ENCODE measurements at regions not wholly inside any gene's neighbourhood (a gene's known extent, or its start where the extent isn't known, plus 50 kb on each side); places are given as distances from the start of the nearest gene placed in this dataset.

- in situ Hi-C loops (cut with HindIII; ENCODE audit: low pct_unique_long_range_greater_than_20kb, low sequenced_read_pairs), result no loop called here
- DNase-seq (ENCODE audit: low read depth), result no peak
These were observed 326.1 kb downstream of the TDRD15 start for GRCh38 chr2:21449881-21450280.

GRCh38 chr2:21451403-21451802 lies 327.6 kb downstream of the TDRD15 start:
- in situ Hi-C loops (cut with HindIII; ENCODE audit: low pct_unique_long_range_greater_than_20kb, low sequenced_read_pairs), result no loop called here
- no peak for DNase-seq (ENCODE audit: low read depth)

GRCh38 chr2:21452263-21452662 lies 328.5 kb downstream of the TDRD15 start:
- DNase-seq (ENCODE audit: low read depth), result no peak
- in situ Hi-C loops (cut with HindIII; ENCODE audit: low pct_unique_long_range_greater_than_20kb, low sequenced_read_pairs), result no loop called here

GRCh38 chr2:21452678-21453077 lies 328.9 kb downstream of the TDRD15 start:
- DNase-seq (ENCODE audit: low read depth), result no peak
- in situ Hi-C loops (cut with HindIII; ENCODE audit: low pct_unique_long_range_greater_than_20kb, low sequenced_read_pairs), result no loop called here

GRCh38 chr2:21453723-21454450 lies 330.1 kb downstream of the TDRD15 start:
- no peak for DNase-seq (ENCODE audit: low read depth)
- in situ Hi-C loops (cut with HindIII; ENCODE audit: low pct_unique_long_range_greater_than_20kb, low sequenced_read_pairs), result no loop called here

GRCh38 chr2:21454839-21455238 lies 331.1 kb downstream of the TDRD15 start:
- DNase-seq (ENCODE audit: low read depth), result no peak
- in situ Hi-C loops (cut with HindIII; ENCODE audit: low pct_unique_long_range_greater_than_20kb, low sequenced_read_pairs), result no loop called here

- in situ Hi-C loops (cut with HindIII; ENCODE audit: low pct_unique_long_range_greater_than_20kb, low sequenced_read_pairs), result no loop called here
- DNase-seq (ENCODE audit: low read depth), result no peak
These were observed 338.0 kb downstream of the TDRD15 start for GRCh38 chr2:21461754-21462240.

- no peak for DNase-seq (ENCODE audit: low read depth)
- in situ Hi-C loops (cut with HindIII; ENCODE audit: low pct_unique_long_range_greater_than_20kb, low sequenced_read_pairs), result no loop called here
These were observed 342.7 kb downstream of the TDRD15 start for GRCh38 chr2:21466341-21466927.

GRCh38 chr2:21467280-21467818 lies 343.6 kb downstream of the TDRD15 start:
- in situ Hi-C loops (cut with HindIII; ENCODE audit: low pct_unique_long_range_greater_than_20kb, low sequenced_read_pairs), result no loop called here
- no peak for DNase-seq (ENCODE audit: low read depth)

GRCh38 chr2:21467910-21468309 lies 344.1 kb downstream of the TDRD15 start:
- DNase-seq (ENCODE audit: low read depth), result peak; percentile 10
- in situ Hi-C loops (cut with HindIII; ENCODE audit: low pct_unique_long_range_greater_than_20kb, low sequenced_read_pairs), result no loop called here

GRCh38 chr2:21468624-21469023 lies 344.9 kb downstream of the TDRD15 start:
- in situ Hi-C loops (cut with HindIII; ENCODE audit: low pct_unique_long_range_greater_than_20kb, low sequenced_read_pairs), result no loop called here
- no peak for DNase-seq (ENCODE audit: low read depth)

- in situ Hi-C loops (cut with HindIII; ENCODE audit: low pct_unique_long_range_greater_than_20kb, low sequenced_read_pairs), result no loop called here
- no peak for DNase-seq (ENCODE audit: low read depth)
These were observed 345.4 kb downstream of the TDRD15 start for GRCh38 chr2:21469158-21469557.

- DNase-seq (ENCODE audit: low read depth), result no peak
- in situ Hi-C loops (cut with HindIII; ENCODE audit: low pct_unique_long_range_greater_than_20kb, low sequenced_read_pairs), result no loop called here
These were observed 345.8 kb downstream of the TDRD15 start for GRCh38 chr2:21469564-21469963.

- in situ Hi-C loops (cut with HindIII; ENCODE audit: low pct_unique_long_range_greater_than_20kb, low sequenced_read_pairs), result no loop called here
- no peak for DNase-seq (ENCODE audit: low read depth)
These were observed 356.4 kb downstream of the TDRD15 start for GRCh38 chr2:21480162-21480561.

GRCh38 chr2:21484643-21485042 lies 360.9 kb downstream of the TDRD15 start:
- DNase-seq (ENCODE audit: low read depth), result no peak
- in situ Hi-C loops (cut with HindIII; ENCODE audit: low pct_unique_long_range_greater_than_20kb, low sequenced_read_pairs), result no loop called here

GRCh38 chr2:21486445-21486844 lies 362.7 kb downstream of the TDRD15 start:
- in situ Hi-C loops (cut with HindIII; ENCODE audit: low pct_unique_long_range_greater_than_20kb, low sequenced_read_pairs), result no loop called here
- DNase-seq (ENCODE audit: low read depth), result no peak

GRCh38 chr2:21489080-21489479 lies 365.3 kb downstream of the TDRD15 start:
- in situ Hi-C loops (cut with HindIII; ENCODE audit: low pct_unique_long_range_greater_than_20kb, low sequenced_read_pairs), result no loop called here

GRCh38 chr2:21498016-21498415 lies 374.2 kb downstream of the TDRD15 start:
- DNase-seq (ENCODE audit: low read depth), result no peak
- in situ Hi-C loops (cut with HindIII; ENCODE audit: low pct_unique_long_range_greater_than_20kb, low sequenced_read_pairs), result no loop called here

More at GRCh38 chr2:21489080-21489479, 365.3 kb downstream of the TDRD15 start:
- no peak for DNase-seq (ENCODE audit: low read depth)

GRCh38 chr2:21500401-21500945 lies 376.7 kb downstream of the TDRD15 start:
- in situ Hi-C loops (cut with HindIII; ENCODE audit: low pct_unique_long_range_greater_than_20kb, low sequenced_read_pairs), result no loop called here
- no peak for DNase-seq (ENCODE audit: low read depth)
